Upper lobe of right lung (tissue), 1 donor: ENCODE measurements at regions not wholly inside any gene's neighbourhood (a gene's known extent, or its start where the extent isn't known, plus 50 kb on each side); places are given as distances from the start of the nearest gene placed in this dataset.

Experiments used
- ATAC-seq: fragments of 200-7000 bp; cut with Tn5 transposase; one replicate; pipeline ENCODE4 v1.9.1; 2020; ENCODE audit warnings: mild to moderate bottlenecking, moderate library complexity
- DNase-seq: peaks from one replicate; pipeline ENCODE4 v3.0.0-alpha.2; 2020
- H3K27ac ChIP-seq: fragments of 200-600 bp; one replicate; pipeline ENCODE4 v1.8.0; 2022
- H3K27me3 ChIP-seq: fragments of 200-600 bp; one replicate; pipeline ENCODE4 v1.8.0; 2022; ENCODE audit warnings: mild to moderate bottlenecking
- H3K36me3 ChIP-seq: fragments of 200-600 bp; one replicate; pipeline ENCODE4 v1.8.0; 2022
- H3K4me1 ChIP-seq: fragments of 200-600 bp; one replicate; pipeline ENCODE4 v1.8.0; 2022
- H3K4me3 ChIP-seq: fragments of 200-600 bp; one replicate; pipeline ENCODE4 v1.8.0; 2022; ENCODE audit warnings: mild to moderate bottlenecking
- H3K9me3 ChIP-seq: fragments of 200-600 bp; one replicate; pipeline ENCODE4 v1.8.0; 2022
- intact Hi-C: fragments of 100-400 bp; cut with DNase I; formaldehyde crosslinking; loops from one replicate; pipeline ENCODE4 v1.11.0; 2022
- TF ChIP-seq, protein P1 (sequence below): fragments of 200-600 bp; IDR thresholded peaks from one replicate; pipeline ENCODE4 v1.8.0; 2022; ENCODE audit warnings: antibody characterized with exemption
- donor health status: DM: no; HTN: yes; CAD: no; lungs with severe emphysema.

- Histone ChIP-seq H3K4me3 (no peak overlapping the region), H3K27ac (no peak overlapping the region), H3K27me3 (no peaks in the 10 kb centered on the region), H3K36me3 (no peaks in the 10 kb centered on the region), H3K4me1 (no peaks in the 10 kb centered on the region), H3K9me3 (no peaks in the 10 kb centered on the region)
- TF ChIP-seq, protein P1, sequence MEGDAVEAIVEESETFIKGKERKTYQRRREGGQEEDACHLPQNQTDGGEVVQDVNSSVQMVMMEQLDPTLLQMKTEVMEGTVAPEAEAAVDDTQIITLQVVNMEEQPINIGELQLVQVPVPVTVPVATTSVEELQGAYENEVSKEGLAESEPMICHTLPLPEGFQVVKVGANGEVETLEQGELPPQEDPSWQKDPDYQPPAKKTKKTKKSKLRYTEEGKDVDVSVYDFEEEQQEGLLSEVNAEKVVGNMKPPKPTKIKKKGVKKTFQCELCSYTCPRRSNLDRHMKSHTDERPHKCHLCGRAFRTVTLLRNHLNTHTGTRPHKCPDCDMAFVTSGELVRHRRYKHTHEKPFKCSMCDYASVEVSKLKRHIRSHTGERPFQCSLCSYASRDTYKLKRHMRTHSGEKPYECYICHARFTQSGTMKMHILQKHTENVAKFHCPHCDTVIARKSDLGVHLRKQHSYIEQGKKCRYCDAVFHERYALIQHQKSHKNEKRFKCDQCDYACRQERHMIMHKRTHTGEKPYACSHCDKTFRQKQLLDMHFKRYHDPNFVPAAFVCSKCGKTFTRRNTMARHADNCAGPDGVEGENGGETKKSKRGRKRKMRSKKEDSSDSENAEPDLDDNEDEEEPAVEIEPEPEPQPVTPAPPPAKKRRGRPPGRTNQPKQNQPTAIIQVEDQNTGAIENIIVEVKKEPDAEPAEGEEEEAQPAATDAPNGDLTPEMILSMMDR: no peak
- DNase-seq (no peak), ATAC-seq (no peak)
- intact Hi-C loops: no loop called here
Observed at GRCh38 chr3:54240-54639, 142.3 kb upstream of the CHL1 start.

DNA sequence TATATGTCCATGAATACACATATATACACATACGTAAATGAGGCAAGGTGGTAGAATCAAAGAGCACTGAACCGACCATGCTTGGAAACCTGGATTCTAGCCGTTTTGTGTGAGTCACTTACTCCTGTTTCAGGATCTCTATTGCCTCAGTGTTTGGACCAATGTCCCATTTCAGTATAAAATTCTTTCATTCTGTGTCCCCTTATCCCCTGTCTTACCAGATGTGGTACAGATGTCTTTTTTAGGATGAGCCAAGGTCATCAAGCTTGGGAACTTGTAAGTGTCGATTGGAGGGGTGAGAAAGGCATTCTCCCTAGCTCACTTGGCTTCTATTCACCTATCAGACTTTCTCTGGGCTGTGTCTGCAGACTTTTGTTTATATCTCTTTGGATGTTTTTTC lies 139.9 kb upstream of the CHL1 start:
- Histone ChIP-seq H3K9me3 (no peaks in the 10 kb centered on the region), H3K4me3 (no peak overlapping the region), H3K27me3 (no peaks in the 10 kb centered on the region), H3K36me3 (no peaks in the 10 kb centered on the region), H3K4me1 (no peaks in the 10 kb centered on the region), H3K27ac (no peak overlapping the region)
- TF ChIP-seq, protein P1: no peak
- DNase-seq (no peak), ATAC-seq (no peak)
- intact Hi-C loops: no loop called here

GRCh38 chr3:59854-60253 lies 136.7 kb upstream of the CHL1 start:
- Histone ChIP-seq H3K27ac (no peak overlapping the region), H3K36me3 (no peaks in the 10 kb centered on the region), H3K4me3 (no peak overlapping the region), H3K4me1 (no peaks in the 10 kb centered on the region), H3K27me3 (no peaks in the 10 kb centered on the region), H3K9me3 (no peaks in the 10 kb centered on the region)
- TF ChIP-seq, protein P1: no peak
- ATAC-seq: no peak
- intact Hi-C loops: no loop called here
- no peak for DNase-seq

DNA sequence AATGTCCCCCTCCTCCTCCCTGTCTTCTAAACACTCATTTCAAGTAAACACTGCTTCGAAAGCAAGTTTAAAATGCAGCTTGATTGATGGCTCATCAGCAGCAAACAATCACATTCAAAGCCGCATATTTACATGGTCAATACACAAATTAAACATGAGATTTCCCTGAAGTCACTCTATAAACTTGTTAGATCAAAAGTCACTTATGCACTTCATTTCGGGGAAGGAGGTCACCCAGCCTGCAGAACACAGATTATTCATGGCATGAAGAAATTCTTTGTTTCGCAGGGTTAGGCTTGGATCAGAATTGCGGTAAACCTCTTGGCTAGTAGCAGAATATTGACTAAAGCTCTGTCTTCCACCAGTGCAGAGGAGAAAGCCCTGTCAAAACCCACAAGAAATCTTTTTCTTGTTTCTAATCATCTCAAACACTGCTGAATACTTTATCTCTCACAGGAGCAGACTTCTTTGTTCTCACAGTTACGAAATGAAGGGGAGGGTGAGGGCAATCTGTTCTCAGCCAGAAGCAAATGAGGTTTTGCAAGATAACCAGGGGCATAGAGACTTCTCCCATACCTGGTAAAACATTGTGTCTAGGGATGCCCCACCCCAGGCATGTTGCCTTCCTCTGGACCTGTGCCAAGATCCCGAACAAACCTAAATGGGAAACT lies 133.3 kb upstream of the CHL1 start:
- no peaks in the 10 kb centered on the region for H3K27me3 ChIP-seq
- H3K4me1 ChIP-seq: no peaks in the 10 kb centered on the region
- intact Hi-C loops: no loop called here
- no peak overlapping the region for H3K27ac ChIP-seq
- H3K9me3 ChIP-seq: no peaks in the 10 kb centered on the region
- ATAC-seq (no peak), DNase-seq (no peak)
- H3K4me3 ChIP-seq: no peak overlapping the region
- TF ChIP-seq, protein P1: no peak
- H3K36me3 ChIP-seq: no peaks in the 10 kb centered on the region

DNA sequence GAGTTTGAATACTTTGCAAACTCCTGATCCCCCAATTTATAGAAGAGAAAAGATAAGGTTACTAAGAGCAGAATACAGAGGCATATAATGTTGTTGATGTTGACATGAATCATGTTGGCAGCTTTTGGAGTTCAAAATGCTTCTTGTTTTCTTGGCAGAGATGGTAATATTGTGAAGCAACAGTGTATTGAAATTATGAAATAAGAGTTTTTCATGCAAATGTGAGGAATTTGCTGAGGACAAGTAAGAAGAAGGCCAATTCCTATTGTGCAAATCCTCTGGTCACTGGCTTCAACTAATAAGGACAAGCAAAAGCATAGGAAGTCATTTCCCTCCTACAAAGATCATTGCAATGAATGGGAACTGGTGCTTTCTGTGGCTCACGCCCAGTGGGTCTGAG lies 126.9 kb upstream of the CHL1 start:
- H3K4me1 ChIP-seq: no peaks in the 10 kb centered on the region
- H3K36me3 ChIP-seq: no peaks in the 10 kb centered on the region
- DNase-seq (no peak), ATAC-seq (no peak)
- H3K9me3 ChIP-seq: no peaks in the 10 kb centered on the region
- no peak overlapping the region for H3K4me3 ChIP-seq
- intact Hi-C loops: no loop called here
- TF ChIP-seq, protein P1: no peak
- no peak overlapping the region for H3K27ac ChIP-seq
- H3K27me3 ChIP-seq: no peaks in the 10 kb centered on the region

- H3K4me1 ChIP-seq: no peaks in the 10 kb centered on the region
- intact Hi-C loops: no loop called here
- DNase-seq (no peak), ATAC-seq (peak; percentile 47)
- H3K4me3 ChIP-seq: no peak overlapping the region
- TF ChIP-seq, protein P1: no peak
- H3K27ac ChIP-seq: peak overlapping the region; percentile 28
- no peaks in the 10 kb centered on the region for H3K36me3 ChIP-seq
- no peaks in the 10 kb centered on the region for H3K9me3 ChIP-seq
- H3K27me3 ChIP-seq: no peaks in the 10 kb centered on the region
Observed at GRCh38 chr3:72776-73175, 123.8 kb upstream of the CHL1 start.
